IPS DF 19.7 (cell line): ENCODE measurements at regions not wholly inside any gene's neighbourhood (a gene's known extent, or its start where the extent isn't known, plus 50 kb on each side); places are given as distances from the start of the nearest gene placed in this dataset.
"Not testable (repeated sequence)": the region's sequence is repeated elsewhere in the genome, so short reads cannot be mapped to it uniquely, and the experiment has no call there.

ENCODE experiments used
- DNase-seq: peaks from one replicate; pipeline ENCODE4 v3.0.0-alpha.2; 2013; ENCODE audit warnings: low read depth, low spot score

- no peak for DNase-seq
These were observed 82.4 kb downstream of the ARL6IP4 start for GRCh38 chr12:123062681-123063486.

- DNase-seq: no peak
These were observed 81.1 kb downstream of the ARL6IP4 start for GRCh38 chr12:123061441-123062205.

GRCh38 chr12:123059500-123059899 is 79.0 kb downstream of the ARL6IP4 start:
- DNase-seq: no peak

- DNase-seq: no peak
These were observed 78.5 kb downstream of the ARL6IP4 start for GRCh38 chr12:123058980-123059379.

GRCh38 chr12:123058481-123058880 is 78.0 kb downstream of the ARL6IP4 start:
- no peak for DNase-seq

GRCh38 chr12:123057513-123058265 is 77.2 kb downstream of the ARL6IP4 start:
- no peak for DNase-seq

- no peak for DNase-seq
These were observed 76.2 kb downstream of the ARL6IP4 start for GRCh38 chr12:123056709-123057108.

- DNase-seq: no peak
These were observed 75.6 kb downstream of the ARL6IP4 start for GRCh38 chr12:123056053-123056452.

GRCh38 chr12:123055281-123055766 is 74.8 kb downstream of the ARL6IP4 start:
- DNase-seq: no peak

GRCh38 chr12:123054371-123054770 is 73.9 kb downstream of the ARL6IP4 start:
- DNase-seq: no peak

- DNase-seq: no peak
These were observed 71.1 kb downstream of the ARL6IP4 start for GRCh38 chr12:123051556-123051955.

GRCh38 chr12:123050913-123051312 is 70.4 kb downstream of the ARL6IP4 start:
- DNase-seq: no peak

GRCh38 chr12:123050331-123050831 is 69.9 kb downstream of the ARL6IP4 start:
- no peak for DNase-seq

- DNase-seq: no peak
These were observed 69.1 kb downstream of the ARL6IP4 start for GRCh38 chr12:123049398-123050240.

- not testable (repeated sequence) for DNase-seq
These were observed 67.4 kb downstream of the ARL6IP4 start for GRCh38 chr12:123047892-123048291.

- DNase-seq: no peak
These were observed 66.8 kb downstream of the ARL6IP4 start for GRCh38 chr12:123047289-123047688.

- DNase-seq: no peak
These were observed 66.0 kb downstream of the ARL6IP4 start for GRCh38 chr12:123046431-123046830.

GRCh38 chr12:123045678-123046077 is 65.2 kb downstream of the ARL6IP4 start:
- no peak for DNase-seq

GRCh38 chr12:123044351-123044750 is 63.9 kb downstream of the ARL6IP4 start:
- no peak for DNase-seq

GRCh38 chr12:123043536-123044001 is 63.1 kb downstream of the ARL6IP4 start:
- DNase-seq: no peak

GRCh38 chr12:123042833-123043232 is 62.4 kb downstream of the ARL6IP4 start:
- no peak for DNase-seq
